ENCODE measurements at regions not wholly inside any gene's neighbourhood (a gene's known extent, or its start where the extent isn't known, plus 50 kb on each side); places are given as distances from the start of the nearest gene placed in this dataset.
"Not testable (repeated sequence)": the region's sequence is repeated elsewhere in the genome, so short reads cannot be mapped to it uniquely, and the experiment has no call there.

DNA sequence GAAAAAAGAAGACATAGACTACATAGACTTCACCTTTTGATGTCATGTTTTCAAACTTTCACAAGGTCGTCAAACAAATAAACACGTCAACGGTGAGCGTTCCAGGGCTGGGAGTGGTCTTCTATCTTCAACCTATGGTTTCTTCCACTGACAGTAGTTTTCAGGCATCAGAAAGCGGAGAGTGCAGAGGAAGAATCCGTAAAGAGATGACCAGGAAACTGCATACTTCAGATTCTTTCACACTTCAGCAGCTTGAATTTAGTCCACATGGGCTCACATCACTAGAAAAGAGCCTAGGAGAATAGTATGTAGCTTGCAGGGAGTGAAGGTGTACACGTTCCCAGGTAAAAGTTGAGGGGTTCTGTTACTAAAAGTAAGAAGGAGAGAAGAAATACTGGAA lies 58.5 kb downstream of the NPY1R start:
- no peak for DNase-seq

DNA sequence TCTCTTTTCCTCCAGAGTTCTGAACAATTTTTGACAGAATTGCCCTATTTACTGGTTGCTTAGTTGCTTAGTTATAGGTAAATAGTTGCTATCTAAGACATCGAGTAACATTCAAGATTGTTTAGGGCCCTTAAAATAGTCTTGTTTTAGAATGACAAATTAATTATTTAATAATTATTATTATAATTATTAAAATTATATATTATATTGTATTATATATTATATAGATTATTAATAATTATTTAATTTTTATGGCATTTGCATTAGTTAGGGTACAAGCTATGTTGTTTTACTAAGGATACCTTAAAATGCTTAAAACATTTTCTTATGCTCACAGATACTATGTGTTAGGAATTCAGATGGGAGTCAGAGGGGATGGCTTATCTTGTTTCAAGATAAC lies 59.2 kb downstream of the NPY1R start:
- no peak for DNase-seq

DNA sequence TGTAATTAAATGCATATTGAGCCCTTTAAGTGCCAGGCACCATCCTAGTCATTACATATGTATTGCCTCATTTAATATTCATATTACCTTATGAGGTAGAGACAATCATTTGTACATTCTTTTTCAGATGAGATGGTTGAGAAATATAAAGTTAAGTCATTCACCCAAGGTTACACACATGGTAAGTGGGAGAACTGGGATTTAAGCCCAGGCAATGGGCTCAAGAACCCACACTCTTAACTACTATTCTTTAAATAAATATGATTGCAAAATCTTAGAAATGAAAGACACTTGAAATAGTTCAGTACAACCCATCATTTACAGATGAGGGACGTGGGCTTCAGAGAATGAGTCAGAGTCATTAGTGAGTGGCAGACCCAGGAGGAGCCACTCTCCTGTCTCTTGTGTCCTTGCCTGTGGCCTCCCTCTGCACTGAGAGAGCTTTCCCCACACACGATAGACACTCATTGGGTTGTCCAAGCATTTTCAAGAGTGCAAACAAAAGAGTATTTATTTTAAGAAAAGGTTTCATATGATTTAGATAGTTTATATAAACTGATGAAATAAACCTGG lies 60.8 kb downstream of the NPY1R start:
- DNase-seq, result no peak

DNA sequence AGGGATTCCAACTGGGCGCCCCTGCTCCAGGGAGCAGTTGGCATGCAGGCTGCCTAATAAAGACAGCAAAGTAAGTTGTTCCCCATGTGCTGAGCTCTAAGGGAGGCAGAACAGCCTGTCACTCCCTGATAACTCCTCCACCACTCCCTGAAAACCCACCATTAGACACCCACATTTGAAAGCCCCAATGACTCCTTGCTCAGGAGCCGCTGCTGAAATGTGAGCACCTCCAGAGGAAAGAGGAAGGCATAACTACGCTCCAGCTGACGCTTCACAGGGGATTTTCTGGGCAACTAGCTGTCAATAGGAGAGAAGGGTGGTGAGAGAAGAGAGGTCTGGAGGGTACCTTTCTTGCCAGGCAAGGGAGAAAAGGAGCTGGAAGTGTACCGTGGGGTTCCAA lies 62.5 kb downstream of the NPY1R start:
- DNase-seq, result peak; percentile 29

- DNase-seq, result peak; percentile 26
Measured at GRCh38 chr4:163269166-163269565, 63.2 kb downstream of the NPY1R start.

DNA sequence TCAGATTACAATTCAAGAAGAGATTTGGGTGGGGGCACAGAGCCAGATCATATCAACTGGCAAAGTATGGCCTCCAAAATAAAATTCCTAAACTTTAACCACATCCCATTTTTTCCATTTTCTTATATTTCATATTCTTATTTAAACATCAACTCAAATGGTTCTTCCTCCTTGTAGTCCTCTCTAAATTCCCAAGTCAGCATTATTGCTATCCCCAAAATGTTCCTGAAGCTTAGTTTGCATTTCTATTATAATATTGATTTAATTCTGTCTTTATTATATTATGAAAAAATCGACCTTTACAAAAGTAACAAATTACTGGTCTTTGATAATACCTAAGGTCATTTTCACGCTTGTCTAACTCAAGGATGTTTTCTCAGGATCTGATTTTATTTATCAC lies 67.5 kb downstream of the NPY1R start:
- DNase-seq, result no peak

GRCh38 chr4:163263606-163264005 lies 68.8 kb downstream of the NPY1R start:
- DNase-seq, result no peak

DNA sequence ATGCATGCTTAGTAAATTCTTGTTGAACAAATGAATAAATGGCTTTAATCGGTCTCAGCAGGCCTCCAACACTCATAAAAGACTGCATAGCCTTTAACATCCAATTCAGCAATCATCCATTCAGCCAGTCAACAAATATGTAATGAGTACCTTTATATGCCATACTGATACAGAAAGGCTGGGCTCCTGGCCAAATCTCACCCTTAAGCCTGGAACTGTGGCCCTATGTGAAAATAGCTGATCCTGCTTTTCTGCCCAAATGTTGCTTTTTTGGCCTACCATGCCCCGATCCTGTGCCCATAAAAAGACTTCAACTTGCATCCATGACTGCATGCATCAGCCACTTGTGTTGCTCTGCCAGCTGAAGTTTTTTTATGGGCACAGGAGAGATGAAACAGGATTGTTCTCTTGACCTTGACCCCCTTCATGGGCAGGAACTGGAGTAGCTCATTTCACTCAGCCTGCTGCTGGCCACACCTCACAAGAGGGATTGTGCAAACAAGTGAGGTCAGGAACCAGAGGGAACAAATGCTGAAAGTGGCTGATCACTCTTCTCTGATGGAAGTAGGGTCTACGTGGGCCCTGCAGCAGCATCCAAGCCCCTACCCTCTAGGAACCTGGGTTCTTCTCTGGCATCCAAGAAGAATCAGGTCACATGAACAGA lies 75.6 kb downstream of the NPY1R start:
- no peak for DNase-seq

DNA sequence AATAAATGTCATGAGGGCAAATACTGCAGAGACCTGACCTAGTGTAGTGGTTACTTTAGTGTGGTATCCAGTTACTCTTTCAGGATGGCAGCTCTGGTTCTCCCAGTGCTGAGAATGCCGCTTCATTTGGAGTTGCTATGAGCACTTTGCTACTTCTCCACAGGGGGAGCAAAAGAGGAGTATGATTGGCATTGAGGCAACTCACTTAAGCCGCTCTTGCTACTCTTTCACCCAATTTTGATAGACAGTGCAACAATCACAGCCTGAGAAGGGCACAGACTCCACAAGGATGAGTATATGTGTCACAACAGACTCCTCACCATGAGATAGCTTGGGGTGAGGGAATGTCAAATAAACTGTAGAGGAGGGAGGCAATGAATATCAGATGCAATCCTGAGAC lies 81.2 kb downstream of the NPY1R start:
- DNase-seq, result peak; percentile 74

DNA sequence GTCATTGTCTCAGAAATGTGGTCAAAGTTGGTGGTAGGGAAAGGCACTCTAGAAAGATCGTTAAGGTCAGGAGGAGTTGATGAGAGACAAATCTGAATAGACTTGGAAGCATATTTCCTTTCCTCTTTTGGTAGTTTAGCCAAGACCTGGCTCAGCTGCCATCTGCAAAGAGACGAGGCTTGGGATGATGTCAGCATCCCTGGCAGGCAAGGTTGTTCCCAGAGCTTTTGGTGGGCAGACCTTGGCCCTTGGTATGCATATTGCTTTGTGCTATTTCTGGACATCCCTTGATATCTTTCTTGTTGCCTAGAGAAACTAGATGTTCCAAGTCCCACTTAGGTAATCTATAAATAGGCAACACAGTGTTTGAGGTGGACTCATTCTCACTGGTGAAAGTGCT lies 82.4 kb upstream of the NAF1 start:
- DNase-seq, result no peak

DNA sequence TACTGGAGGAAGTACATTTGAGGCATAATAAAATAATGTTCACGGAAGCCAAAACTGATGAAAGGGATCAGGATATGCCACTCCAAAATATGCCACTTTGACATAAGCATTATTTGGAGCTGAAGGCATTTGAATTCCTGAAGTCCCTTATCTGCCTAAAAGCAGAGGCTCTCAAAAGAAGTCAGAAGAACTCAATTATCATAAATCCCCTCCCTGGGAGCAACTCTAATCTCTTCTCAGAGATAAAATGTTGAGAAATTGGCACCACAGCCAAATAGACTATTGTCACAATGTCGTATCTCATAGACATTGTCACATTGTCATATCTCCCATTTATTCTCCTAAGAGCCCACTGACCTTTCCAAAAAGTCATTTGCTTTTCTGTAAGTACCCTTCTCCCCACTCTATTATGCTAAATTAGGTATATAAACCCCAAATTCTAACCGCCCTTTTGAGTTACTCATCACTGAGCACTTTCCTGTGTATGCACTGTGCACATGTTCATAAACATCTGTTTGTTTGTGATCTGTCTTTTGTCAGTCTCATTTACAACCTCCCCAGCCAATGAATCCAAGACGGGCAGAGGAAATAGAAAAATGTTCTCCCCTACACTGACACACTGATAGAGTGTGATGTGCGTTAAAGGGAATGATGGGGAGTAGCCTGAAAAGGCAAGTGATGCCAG lies 78.5 kb upstream of the NAF1 start:
- peak; percentile 85 for DNase-seq

DNA sequence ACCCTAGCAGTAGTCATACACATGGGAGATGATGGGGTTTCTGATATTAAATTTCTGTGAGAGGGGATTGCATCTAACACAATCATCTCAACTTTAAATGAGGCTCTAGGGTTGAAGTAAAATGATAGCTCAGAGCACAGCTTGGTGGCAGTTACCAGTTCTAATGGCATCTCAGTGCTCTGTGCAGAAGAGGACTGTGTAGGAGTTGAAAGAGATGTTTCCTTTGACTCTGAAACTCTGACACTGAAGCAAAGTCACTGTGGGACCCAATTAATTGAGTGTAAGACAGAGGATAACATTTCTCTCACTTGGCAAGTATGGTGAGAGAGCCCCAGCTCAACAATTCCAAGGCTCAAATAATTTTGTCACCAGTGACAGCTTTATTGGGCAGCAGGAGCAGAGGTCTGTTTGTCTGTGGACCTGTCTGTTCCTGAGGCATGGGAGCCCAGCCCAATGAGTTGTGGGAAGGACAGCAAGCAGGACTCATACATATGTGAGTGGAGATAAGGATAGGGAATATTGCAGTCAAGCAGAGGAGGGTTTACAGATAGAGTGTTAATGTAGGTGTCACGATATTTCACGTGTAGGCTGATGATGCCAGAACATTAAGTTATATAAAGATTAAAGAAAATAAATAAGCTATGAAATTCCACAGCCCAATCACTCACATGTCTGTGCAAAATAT lies 76.7 kb upstream of the NAF1 start:
- peak; percentile 77 for DNase-seq

GRCh38 chr4:163237856-163238255 lies 71.2 kb upstream of the NAF1 start:
- DNase-seq, result no peak

- DNase-seq, result not testable (repeated sequence)
Measured at GRCh38 chr4:163236389-163236788, 69.7 kb upstream of the NAF1 start.

DNA sequence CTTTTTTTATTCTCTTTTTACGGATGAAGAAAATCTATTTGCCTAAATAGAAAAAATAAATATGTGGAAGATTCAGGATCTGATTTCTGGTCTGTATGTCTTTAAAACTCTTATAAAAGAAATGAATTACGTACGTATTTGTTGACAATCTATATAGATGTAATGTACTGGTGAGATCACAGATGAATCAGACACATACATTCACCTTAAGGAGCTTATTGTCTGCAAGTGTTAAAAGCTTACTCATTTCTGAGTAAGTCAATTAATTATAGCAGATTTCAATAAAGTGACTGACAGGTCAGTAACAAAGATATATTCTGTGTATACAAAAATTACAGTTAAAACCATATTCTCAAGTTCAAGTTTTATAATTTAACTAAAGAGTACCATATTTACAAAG lies 66.6 kb upstream of the NAF1 start:
- DNase-seq, result no peak

GRCh38 chr4:163228648-163229047 lies 62.0 kb upstream of the NAF1 start:
- DNase-seq, result no peak

DNA sequence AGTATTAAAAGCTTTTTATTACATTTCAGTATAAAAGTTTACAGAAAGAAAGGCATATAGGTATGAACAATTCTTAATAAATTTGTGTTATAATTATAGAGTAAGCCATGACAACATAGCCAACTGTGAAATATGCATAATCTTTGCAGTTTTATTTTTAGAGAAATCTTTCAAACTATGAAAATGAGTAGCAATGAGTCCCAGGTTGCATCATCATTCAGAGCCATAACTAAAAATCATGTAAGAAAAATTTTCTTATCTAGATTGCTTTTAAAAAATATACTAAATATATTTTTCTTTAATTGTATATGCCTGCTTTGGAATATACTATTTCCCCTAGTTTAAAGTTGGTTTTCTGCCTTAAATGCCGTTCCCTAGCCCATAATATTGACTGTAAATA lies 54.8 kb upstream of the NAF1 start:
- no peak for DNase-seq

DNA sequence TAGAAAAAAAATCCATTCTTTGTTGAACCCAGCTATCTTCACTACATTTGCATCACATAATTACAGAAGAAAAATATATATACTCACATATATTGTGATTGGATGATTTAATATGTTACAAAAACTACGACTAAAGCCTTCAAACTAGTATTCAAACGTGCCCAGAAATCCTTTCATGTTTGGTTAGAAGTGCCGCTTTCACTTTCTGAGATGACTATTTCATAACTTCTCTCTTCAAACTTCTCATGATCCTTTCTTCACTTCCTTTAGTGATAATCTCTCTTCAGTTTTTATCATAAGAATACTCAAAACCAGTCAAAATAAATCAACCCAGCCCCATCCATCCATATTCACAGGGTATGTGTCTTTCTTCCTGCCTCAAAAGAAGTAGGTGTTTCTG lies 50.8 kb upstream of the NAF1 start:
- DNase-seq, result peak; percentile 55

Data from OCI-M1 (cell line).